Pons (tissue), 1 donor: ENCODE measurements at regions not wholly inside any gene's neighbourhood (a gene's known extent, or its start where the extent isn't known, plus 50 kb on each side); places are given as distances from the start of the nearest gene placed in this dataset.

Source experiments
- DNase-seq: peaks from one replicate; pipeline ENCODE4 v3.0.0-alpha.2; 2016; ENCODE audit warnings: low spot score

- no peak for DNase-seq
These were observed 681.0 kb upstream of the GJE1 start for GRCh38 chr6:141451511-141452353.

- no peak for DNase-seq
These were observed 681.6 kb upstream of the GJE1 start for GRCh38 chr6:141451181-141451510.

GRCh38 chr6:141445928-141446628 is 686.6 kb upstream of the GJE1 start:
- DNase-seq: no peak

GRCh38 chr6:141443668-141444289 is 688.9 kb upstream of the GJE1 start:
- no peak for DNase-seq

- no peak for DNase-seq
These were observed 689.7 kb upstream of the GJE1 start for GRCh38 chr6:141443032-141443431.

- DNase-seq: no peak
These were observed 693.2 kb upstream of the GJE1 start for GRCh38 chr6:141439513-141439912.

GRCh38 chr6:141437685-141438084 is 695.0 kb upstream of the GJE1 start:
- DNase-seq: no peak

- DNase-seq: no peak
These were observed 695.7 kb upstream of the GJE1 start for GRCh38 chr6:141437011-141437410.

GRCh38 chr6:141426400-141426980 is 706.2 kb upstream of the GJE1 start:
- DNase-seq: no peak

- no peak for DNase-seq
These were observed 711.3 kb upstream of the GJE1 start for GRCh38 chr6:141421378-141421777.

- no peak for DNase-seq
These were observed 714.6 kb upstream of the GJE1 start for GRCh38 chr6:141418076-141418475.

GRCh38 chr6:141415896-141416295 is 716.8 kb upstream of the GJE1 start:
- no peak for DNase-seq

GRCh38 chr6:141413196-141413595 is 719.5 kb upstream of the GJE1 start:
- no peak for DNase-seq

- no peak for DNase-seq
These were observed 726.0 kb upstream of the GJE1 start for GRCh38 chr6:141406761-141407160.

- DNase-seq: no peak
These were observed 728.9 kb upstream of the GJE1 start for GRCh38 chr6:141403827-141404226.

GRCh38 chr6:141403103-141403502 is 729.6 kb upstream of the GJE1 start:
- no peak for DNase-seq

GRCh38 chr6:141402489-141402888 is 730.2 kb upstream of the GJE1 start:
- DNase-seq: no peak

- DNase-seq: peak; percentile 36
These were observed 730.9 kb upstream of the GJE1 start for GRCh38 chr6:141401851-141402250.

GRCh38 chr6:141401168-141401567 is 731.6 kb upstream of the GJE1 start:
- DNase-seq: peak; percentile 5

- DNase-seq: no peak
These were observed 733.8 kb upstream of the GJE1 start for GRCh38 chr6:141398949-141399348.

- DNase-seq: no peak
These were observed 737.2 kb upstream of the GJE1 start for GRCh38 chr6:141395443-141396008.

- no peak for DNase-seq
These were observed 738.1 kb upstream of the GJE1 start for GRCh38 chr6:141394565-141395051.
